ENCODE measurements at regions not wholly inside any gene's neighbourhood (a gene's known extent, or its start where the extent isn't known, plus 50 kb on each side); places are given as distances from the start of the nearest gene placed in this dataset.

GRCh38 chr1:192430644-192431043, 113.9 kb downstream of the RGS21 start:
- no peak for TF ChIP-seq CTCF (IDR thresholded peaks at IDR 0.05)
- TF ChIP-seq POLR2A (IDR thresholded peaks at IDR 0.05): no peak
- TF ChIP-seq POLR2AphosphoS5 (IDR thresholded peaks at IDR 0.05): no peak

Data from upper lobe of left lung (tissue), 4 donors.